GM13977 (cell line): ENCODE measurements at regions not wholly inside any gene's neighbourhood (a gene's known extent, or its start where the extent isn't known, plus 50 kb on each side); places are given as distances from the start of the nearest gene placed in this dataset.

Experiments used
- DNase-seq: peaks from one replicate; pipeline ENCODE4 v3.0.0; 2012; ENCODE audit warnings: low spot score
- in situ Hi-C: fragments of 300-500 bp; cut with MboI; formaldehyde crosslinking; loops from one replicate; pipeline ENCODE4 v1.12.0; 2022; ENCODE audit warnings: low sequenced_read_pairs, low pct_unique_long_range_greater_than_20kb, mixed read lengths, inconsistent platforms; ENCODE audit not compliant: unreplicated experiment
- TF ChIP-seq, protein P1 (sequence below): IDR thresholded peaks from 2 replicates; pipeline ENCODE4 v1.5.1; 2012; ENCODE audit warnings: mild to moderate bottlenecking, control low read depth; ENCODE audit not compliant: insufficient read depth; ENCODE audit errors: extremely low read depth, missing control alignments

DNA sequence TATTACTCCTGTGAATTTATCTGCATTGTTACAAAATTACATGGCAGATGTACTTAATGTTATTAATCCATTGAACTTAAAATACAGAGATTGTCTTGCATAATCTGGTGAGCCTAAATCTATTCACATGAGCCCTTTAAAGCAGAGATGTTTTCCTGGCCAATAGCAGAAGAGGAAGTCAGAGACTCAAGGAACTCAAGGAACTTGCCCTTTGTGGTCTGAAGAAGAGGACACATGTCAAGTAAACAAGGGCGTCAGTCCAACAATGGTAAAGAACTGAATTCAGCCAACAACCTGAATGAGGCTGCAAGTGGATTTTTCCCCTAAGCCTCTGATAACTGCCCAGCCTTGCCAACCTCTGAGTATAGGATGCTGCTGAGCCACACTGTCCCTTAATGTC lies 356.3 kb upstream of the PKDCC start:
- TF ChIP-seq, protein P1, sequence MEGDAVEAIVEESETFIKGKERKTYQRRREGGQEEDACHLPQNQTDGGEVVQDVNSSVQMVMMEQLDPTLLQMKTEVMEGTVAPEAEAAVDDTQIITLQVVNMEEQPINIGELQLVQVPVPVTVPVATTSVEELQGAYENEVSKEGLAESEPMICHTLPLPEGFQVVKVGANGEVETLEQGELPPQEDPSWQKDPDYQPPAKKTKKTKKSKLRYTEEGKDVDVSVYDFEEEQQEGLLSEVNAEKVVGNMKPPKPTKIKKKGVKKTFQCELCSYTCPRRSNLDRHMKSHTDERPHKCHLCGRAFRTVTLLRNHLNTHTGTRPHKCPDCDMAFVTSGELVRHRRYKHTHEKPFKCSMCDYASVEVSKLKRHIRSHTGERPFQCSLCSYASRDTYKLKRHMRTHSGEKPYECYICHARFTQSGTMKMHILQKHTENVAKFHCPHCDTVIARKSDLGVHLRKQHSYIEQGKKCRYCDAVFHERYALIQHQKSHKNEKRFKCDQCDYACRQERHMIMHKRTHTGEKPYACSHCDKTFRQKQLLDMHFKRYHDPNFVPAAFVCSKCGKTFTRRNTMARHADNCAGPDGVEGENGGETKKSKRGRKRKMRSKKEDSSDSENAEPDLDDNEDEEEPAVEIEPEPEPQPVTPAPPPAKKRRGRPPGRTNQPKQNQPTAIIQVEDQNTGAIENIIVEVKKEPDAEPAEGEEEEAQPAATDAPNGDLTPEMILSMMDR: no peak
- in situ Hi-C loops: no loop called here
- no peak for DNase-seq

DNA sequence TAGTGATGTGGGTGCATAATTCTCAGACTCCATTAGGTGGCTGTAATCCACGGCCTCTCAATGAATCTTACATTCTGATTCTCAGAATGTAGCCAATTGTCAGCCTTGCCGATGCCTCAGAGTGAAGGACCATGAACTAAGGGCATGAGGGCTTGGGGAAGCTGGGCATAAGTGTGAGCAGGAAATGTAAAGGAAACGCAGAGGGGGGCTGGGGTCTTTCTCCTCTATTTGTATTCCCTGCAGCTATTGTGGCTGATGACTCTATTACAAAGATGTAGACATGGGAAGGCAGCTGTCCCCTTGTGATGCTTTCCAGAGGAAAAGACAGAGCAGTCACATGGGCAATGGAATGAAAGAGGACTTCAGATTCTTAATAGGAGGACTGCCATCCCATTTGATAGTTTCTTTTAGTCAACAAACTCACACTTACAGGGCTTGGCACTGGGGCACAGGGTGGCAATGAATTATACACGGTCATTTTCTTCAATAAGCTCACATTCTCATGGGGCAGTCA lies 353.2 kb upstream of the PKDCC start:
- no peak for DNase-seq
- TF ChIP-seq, protein P1: no peak
- in situ Hi-C loops: no loop called here

DNA sequence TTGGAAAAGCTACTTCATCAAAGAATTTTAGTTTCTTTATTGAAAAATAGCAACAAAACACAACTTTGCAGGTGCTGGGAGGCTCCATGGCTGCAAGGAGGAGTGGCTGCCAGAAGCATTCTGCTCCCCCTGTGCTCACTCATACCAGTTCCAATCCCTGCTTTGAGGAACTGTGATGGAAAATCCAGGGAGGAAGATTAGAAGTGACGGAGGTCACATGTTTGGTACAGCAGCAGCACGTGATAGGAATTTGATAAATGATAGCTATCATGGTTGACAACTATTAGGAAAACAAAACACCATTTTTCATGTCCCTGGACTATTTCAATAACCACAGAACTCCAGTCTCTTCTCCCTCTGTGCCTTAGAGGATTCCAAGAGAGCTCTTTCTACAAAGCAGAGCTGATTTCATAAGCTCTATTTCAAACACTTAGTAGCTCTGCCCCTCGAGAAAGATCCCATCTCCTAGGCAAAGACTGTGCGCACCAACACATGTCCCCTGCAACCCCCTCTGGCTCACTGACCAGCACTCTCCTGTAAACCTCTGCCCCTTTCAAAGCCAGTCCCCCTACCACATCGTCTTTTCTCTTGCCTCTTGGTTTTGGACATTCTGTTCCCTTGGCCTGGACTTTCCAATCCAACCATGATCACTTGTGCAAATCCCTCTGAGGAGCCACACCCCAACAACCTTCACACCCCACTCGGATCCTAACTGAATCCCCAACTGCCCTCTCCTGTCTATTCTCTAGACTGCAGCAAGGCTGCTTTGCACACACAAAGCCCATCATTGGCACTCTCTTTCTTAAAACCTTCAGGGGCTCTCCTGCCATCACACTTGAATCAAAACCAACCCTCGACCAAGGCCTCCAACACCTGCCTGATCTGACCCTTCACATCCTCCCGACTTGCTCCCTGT lies 352.4 kb upstream of the PKDCC start:
- TF ChIP-seq, protein P1: no peak
- DNase-seq: no peak
- in situ Hi-C loops: no loop called here

DNA sequence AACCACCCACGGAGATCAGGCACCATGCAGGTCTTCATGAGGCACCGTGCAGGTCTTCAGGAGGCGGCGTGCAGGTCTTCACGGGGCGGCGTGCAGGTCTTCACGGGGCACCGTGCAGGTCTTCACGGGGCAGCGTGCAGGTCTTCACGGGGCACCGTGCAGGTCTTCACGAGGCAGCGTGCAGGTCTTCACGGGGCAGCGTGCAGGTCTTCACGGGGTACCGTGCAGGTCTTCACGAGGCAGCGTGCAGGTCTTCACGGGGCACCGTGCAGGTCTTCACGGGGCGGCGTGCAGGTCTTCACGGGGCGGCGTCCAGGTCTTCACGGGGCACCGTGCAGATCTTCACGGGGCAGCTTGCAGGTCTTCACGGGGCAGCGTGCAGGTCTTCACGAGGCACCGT lies 350.4 kb upstream of the PKDCC start:
- no peak for DNase-seq
- in situ Hi-C loops: no loop called here
- TF ChIP-seq, protein P1: no peak

DNA sequence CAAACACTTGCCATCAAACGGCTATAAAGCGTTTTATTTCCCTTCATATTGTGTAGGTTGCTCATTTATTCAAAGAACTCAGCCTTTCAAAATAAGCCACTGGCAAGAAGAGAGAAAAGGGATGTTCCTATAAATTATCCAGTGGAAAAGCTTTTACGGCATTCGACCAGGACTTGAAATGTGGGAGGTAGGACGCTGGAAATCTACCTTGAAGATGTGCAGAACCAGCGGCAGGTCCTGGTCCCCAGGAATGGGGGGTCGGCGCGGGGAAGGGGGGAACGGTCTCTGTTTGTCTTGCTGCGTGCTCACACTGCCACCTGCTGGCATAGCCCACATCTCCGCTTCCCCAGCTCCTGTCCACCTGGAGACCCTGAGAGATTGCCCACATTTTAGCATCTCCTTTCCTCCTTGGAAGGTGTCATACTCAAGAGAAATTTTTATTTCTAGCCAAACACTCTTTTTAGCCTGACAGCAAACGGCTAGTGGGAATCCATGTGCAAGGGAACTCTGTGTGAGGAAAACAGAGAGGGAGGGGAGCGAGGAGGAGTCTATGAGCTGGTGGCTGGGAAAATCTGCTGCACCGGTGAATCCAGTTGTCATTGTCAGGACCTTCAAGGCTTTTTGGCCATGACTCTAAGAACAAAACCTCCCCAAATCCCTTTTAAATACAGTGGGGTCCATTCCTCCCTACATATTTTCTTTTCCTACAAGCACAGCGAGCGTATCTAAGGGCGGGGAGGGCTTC lies 349.0 kb upstream of the PKDCC start:
- TF ChIP-seq, protein P1: peak; percentile 71
- DNase-seq: peak; percentile 42
- in situ Hi-C loops: no loop called here

DNA sequence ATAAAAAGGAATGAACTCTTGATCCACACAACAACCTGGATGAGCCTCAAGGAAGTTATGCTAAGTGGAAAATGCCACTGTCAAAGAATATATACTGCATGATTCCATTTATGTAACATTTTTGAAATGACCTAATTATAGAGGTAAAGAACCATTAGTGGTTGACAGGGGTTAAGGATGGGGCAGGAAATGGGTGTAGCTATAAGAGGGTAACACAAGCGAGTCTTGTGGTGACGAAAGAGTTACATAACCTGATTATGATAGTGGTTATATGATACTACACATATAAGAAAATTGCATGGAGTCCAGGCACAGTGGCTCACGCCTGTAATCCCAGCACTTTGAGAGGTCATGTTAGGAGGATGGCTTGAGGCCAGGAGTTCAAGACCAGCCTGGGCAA lies 346.6 kb upstream of the PKDCC start:
- DNase-seq: no peak
- in situ Hi-C loops: no loop called here
- TF ChIP-seq, protein P1: no peak
